Lower lobe of right lung (tissue), 2 donors: ENCODE measurements at regions not wholly inside any gene's neighbourhood (a gene's known extent, or its start where the extent isn't known, plus 50 kb on each side); places are given as distances from the start of the nearest gene placed in this dataset.
"Not testable (repeated sequence)": the region's sequence is repeated elsewhere in the genome, so short reads cannot be mapped to it uniquely, and the experiment has no call there.

Experiments
- ATAC-seq, 2 donors: fragments of 200-7000 bp; cut with Tn5 transposase; one replicate each; pipeline ENCODE4 v1.9.1; 2020 to 2022; ENCODE audit warnings: mild to moderate bottlenecking in 2 of 2, moderate library complexity in 2 of 2
- DNase-seq: peaks from one replicate; pipeline ENCODE4 v3.0.0-alpha.2; 2020
- H3K27ac ChIP-seq: fragments of 200-600 bp; one replicate; pipeline ENCODE4 v1.8.0; 2022
- H3K27me3 ChIP-seq: fragments of 200-600 bp; one replicate; pipeline ENCODE4 v1.8.0; 2022; ENCODE audit warnings: low read depth
- H3K36me3 ChIP-seq: fragments of 200-600 bp; one replicate; pipeline ENCODE4 v1.8.0; 2022; ENCODE audit warnings: mild to moderate bottlenecking
- H3K4me1 ChIP-seq: fragments of 200-600 bp; one replicate; pipeline ENCODE4 v1.8.0; 2022
- H3K4me3 ChIP-seq: fragments of 200-600 bp; one replicate; pipeline ENCODE4 v1.8.0; 2022; ENCODE audit warnings: mild to moderate bottlenecking
- H3K9me3 ChIP-seq: fragments of 200-600 bp; one replicate; pipeline ENCODE4 v1.8.0; 2022
- intact Hi-C: fragments of 100-400 bp; cut with DNase I; formaldehyde crosslinking; loops from one replicate; pipeline ENCODE4 v1.11.0; 2022
- TF ChIP-seq, protein P1 (sequence below): fragments of 200-600 bp; IDR thresholded peaks from one replicate; pipeline ENCODE4 v1.8.0; 2022; ENCODE audit warnings: antibody characterized with exemption, mild to moderate bottlenecking
- donor health status: DM: no; HTN: yes; CAD: no; lungs with severe emphysema.

DNA sequence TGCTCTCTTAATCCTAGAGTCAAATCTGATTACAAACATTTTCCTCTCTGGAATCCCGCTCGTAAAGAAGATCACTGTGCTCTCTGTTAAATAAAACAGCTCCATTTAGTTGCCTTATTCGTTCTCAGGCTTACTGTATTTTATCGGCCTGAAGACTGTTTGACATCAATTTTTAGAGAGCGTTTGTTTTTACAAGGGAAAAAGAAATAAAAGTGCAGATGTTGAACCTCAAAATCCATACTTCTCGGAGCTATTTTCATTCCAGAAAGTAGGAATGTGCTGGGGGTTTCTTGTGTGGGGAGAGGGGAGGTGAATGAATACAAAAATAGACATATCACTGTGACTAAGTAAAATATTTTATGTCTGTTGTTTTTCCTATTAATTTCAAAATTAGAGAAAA, 140.1 kb downstream of the ARRDC4 start:
- H3K36me3 ChIP-seq, H3K9me3 ChIP-seq, ATAC-seq, DNase-seq, H3K27ac ChIP-seq, H3K4me1 ChIP-seq, intact Hi-C loops, H3K27me3 ChIP-seq, H3K4me3 ChIP-seq: not testable (repeated sequence)

DNA sequence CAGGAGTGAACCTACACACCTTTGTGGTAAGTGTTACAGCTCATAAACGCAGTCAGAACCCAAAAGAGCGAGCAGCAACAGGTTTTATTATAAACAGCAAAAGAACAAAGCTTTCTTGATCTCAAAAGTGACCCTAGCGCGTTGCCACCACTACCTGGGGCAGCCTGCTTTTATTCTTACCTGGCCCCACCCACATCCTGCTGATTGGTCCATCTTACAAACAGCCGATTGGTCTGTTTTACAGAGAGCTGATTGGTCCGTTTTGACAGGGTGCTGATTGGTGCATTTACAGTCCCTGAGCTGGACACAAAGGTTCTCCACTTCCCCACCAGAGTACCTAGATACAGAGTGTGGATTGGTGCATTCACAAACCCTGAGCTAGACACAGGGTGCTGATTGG, 143.1 kb downstream of the ARRDC4 start:
- intact Hi-C loops = no loop called here
- Histone ChIP-seq H3K4me1 (no peaks in the 10 kb centered on the region), H3K27ac (no peak overlapping the region), H3K4me3 (no peak overlapping the region), H3K9me3 (no peaks in the 10 kb centered on the region), H3K27me3 (peaks cover 3% of the 10 kb centered on the region), H3K36me3 (no peaks in the 10 kb centered on the region)
- DNase-seq (no peak), ATAC-seq (no peak)
- TF ChIP-seq, protein P1, sequence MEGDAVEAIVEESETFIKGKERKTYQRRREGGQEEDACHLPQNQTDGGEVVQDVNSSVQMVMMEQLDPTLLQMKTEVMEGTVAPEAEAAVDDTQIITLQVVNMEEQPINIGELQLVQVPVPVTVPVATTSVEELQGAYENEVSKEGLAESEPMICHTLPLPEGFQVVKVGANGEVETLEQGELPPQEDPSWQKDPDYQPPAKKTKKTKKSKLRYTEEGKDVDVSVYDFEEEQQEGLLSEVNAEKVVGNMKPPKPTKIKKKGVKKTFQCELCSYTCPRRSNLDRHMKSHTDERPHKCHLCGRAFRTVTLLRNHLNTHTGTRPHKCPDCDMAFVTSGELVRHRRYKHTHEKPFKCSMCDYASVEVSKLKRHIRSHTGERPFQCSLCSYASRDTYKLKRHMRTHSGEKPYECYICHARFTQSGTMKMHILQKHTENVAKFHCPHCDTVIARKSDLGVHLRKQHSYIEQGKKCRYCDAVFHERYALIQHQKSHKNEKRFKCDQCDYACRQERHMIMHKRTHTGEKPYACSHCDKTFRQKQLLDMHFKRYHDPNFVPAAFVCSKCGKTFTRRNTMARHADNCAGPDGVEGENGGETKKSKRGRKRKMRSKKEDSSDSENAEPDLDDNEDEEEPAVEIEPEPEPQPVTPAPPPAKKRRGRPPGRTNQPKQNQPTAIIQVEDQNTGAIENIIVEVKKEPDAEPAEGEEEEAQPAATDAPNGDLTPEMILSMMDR = no peak

GRCh38 chr15:98104386-98105151, 144.1 kb downstream of the ARRDC4 start:
- H3K4me3 ChIP-seq, H3K36me3 ChIP-seq, H3K9me3 ChIP-seq, H3K27ac ChIP-seq, intact Hi-C loops, H3K4me1 ChIP-seq, DNase-seq, ATAC-seq: not testable (repeated sequence)
- peaks cover 11% of the 10 kb centered on the region for H3K27me3 ChIP-seq

- H3K4me3 ChIP-seq, H3K9me3 ChIP-seq, H3K4me1 ChIP-seq, DNase-seq, ATAC-seq, H3K36me3 ChIP-seq, H3K27ac ChIP-seq, intact Hi-C loops: not testable (repeated sequence)
- peaks cover 11% of the 10 kb centered on the region for H3K27me3 ChIP-seq
These were observed 146.2 kb downstream of the ARRDC4 start for GRCh38 chr15:98106615-98107194.

DNA sequence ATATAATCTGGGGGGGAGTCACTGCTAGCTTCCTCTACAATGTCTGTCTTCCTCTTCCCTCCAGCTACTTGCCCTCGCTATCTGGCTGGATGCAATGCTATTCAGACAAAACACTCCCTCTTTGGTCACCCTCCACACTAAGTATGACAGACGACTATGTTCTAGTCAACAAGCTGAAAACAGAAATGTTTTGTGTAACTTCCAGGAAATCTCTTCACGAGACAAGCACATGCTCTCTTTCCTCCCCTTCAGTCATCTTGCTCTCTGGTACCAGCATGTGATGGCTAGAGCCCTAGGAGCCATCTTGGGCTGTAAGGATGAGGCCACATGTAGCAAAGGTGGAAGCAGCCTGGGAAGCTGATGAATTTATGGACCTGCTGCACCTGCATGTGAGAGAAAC, 151.3 kb downstream of the ARRDC4 start:
- ATAC-seq (no peak), DNase-seq (no peak)
- Histone ChIP-seq H3K27ac (no peak overlapping the region), H3K36me3 (no peaks in the 10 kb centered on the region), H3K4me3 (no peak overlapping the region), H3K27me3 (peaks cover 11% of the 10 kb centered on the region), H3K4me1 (no peaks in the 10 kb centered on the region), H3K9me3 (no peaks in the 10 kb centered on the region)
- intact Hi-C loops = no loop called here
- TF ChIP-seq, protein P1 = no peak

DNA sequence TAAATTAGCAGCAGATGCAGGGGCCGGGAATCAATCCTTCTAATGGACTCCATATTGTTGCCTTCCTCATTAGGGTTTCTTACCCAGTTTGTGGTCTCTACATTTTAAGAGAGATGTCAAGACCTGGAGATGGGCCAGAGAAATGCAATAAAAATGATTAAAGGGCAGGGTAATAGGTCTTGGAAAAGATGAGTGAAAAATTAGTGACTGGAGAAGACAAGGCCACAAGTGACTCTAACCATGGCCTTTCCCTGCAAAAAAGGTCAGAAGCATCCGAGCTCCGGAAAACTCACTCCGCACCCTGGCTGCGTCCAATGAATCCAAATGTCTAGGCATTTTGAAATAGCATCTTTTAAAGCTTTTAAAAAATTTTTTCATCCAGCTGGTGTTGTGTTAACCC, 152.8 kb downstream of the ARRDC4 start:
- no peak for DNase-seq
- Histone ChIP-seq H3K27me3 (peaks cover 11% of the 10 kb centered on the region), H3K9me3 (no peaks in the 10 kb centered on the region), H3K36me3 (no peaks in the 10 kb centered on the region), H3K4me1 (no peaks in the 10 kb centered on the region), H3K27ac (no peak overlapping the region), H3K4me3 (no peak overlapping the region)
- no peak for ATAC-seq
- TF ChIP-seq, protein P1 = no peak
- intact Hi-C loops = no loop called here

DNA sequence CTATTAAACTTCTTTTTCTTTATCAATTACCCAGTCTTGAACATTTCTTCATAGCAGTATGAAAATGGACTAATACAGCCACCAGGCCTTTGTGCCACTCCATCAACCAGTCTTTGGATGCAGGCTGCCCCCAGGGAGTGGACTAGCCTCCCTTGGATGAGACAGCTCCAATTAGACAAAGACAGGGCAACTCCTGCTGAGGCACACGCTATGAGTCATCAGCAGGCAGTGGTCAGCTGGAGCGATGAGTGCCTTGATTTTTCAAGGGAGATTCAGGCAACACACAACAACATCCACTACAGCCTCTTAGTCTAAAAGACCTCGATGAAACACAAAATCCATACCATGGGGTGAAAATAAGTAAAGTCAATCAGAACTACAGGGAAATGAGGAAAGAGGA, 160.1 kb downstream of the ARRDC4 start:
- TF ChIP-seq, protein P1 = no peak
- ATAC-seq = no peak

More for the DNA sequence above, 160.1 kb downstream of the ARRDC4 start:
- DNase-seq = no peak
- Histone ChIP-seq H3K27ac (no peak overlapping the region), H3K36me3 (no peaks in the 10 kb centered on the region), H3K9me3 (no peaks in the 10 kb centered on the region), H3K4me1 (no peaks in the 10 kb centered on the region), H3K4me3 (no peak overlapping the region), H3K27me3 (no peaks in the 10 kb centered on the region)
- intact Hi-C loops = no loop called here
